ENCODE measurements at regions not wholly inside any gene's neighbourhood (a gene's known extent, or its start where the extent isn't known, plus 50 kb on each side); places are given as distances from the start of the nearest gene placed in this dataset.

DNA sequence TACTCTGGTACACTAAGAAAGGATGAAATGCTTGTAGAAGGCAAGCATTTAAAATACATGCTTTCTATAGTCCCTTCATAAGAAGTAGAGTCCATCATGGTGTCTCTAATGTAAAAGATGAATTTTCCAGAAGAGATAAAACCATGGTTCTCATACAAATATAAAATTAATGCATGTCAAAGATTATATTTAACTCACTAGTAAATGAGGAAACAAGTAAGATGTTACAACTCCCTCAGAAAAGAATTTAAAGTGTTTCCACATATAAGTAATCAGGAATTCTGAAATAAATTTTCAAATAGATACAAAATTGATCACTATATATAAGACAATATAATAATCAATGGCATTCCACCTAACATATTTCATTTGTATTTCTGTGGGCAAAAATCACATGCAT, 570.3 kb upstream of the CCDC54 start:
- TF ChIP-seq, protein P1, sequence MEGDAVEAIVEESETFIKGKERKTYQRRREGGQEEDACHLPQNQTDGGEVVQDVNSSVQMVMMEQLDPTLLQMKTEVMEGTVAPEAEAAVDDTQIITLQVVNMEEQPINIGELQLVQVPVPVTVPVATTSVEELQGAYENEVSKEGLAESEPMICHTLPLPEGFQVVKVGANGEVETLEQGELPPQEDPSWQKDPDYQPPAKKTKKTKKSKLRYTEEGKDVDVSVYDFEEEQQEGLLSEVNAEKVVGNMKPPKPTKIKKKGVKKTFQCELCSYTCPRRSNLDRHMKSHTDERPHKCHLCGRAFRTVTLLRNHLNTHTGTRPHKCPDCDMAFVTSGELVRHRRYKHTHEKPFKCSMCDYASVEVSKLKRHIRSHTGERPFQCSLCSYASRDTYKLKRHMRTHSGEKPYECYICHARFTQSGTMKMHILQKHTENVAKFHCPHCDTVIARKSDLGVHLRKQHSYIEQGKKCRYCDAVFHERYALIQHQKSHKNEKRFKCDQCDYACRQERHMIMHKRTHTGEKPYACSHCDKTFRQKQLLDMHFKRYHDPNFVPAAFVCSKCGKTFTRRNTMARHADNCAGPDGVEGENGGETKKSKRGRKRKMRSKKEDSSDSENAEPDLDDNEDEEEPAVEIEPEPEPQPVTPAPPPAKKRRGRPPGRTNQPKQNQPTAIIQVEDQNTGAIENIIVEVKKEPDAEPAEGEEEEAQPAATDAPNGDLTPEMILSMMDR (IDR thresholded peaks at IDR 0.05; ENCODE audit: borderline replicate concordance, insufficient read depth, low read depth, low read length): no peak
- H3K4me3 ChIP-seq (ENCODE audit: low read depth, low read length): no peak overlapping the region

- TF ChIP-seq, protein P1 (IDR thresholded peaks at IDR 0.05; ENCODE audit: borderline replicate concordance, insufficient read depth, low read depth, low read length): no peak
These were observed 568.2 kb upstream of the CCDC54 start for GRCh38 chr3:106809041-106809440.

DNA sequence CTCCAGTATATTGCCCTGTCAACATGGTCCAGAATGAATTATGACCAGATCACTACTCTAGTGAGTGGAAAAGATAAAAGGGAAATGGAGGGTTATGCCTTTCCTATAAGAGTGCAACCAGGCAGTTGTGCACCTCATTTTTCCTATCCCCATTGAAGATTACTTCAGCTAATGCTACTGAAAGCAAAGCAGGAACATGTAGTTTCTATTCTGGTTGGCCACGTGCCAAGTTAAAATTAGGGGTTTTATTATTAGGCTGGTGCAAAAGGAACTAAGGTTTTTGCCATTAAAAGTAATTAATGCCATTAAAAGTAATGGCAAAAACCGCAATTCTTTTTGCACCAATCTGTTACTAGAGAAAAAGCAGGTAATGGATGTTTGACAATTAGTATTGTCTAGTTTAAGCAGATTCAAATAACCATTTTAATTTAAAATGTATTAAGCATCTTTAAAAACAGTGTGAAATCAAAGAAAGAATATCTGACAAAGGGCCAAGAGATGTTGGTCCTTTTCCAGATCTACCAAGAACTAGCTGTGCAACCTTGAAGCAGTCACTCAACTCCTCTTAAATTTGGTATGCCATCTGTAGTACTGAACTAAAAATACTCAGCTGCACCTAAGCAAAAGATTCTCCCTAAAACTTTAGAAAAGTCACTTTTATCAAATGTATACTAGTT, 567.5 kb upstream of the CCDC54 start:
- no peak overlapping the region for H3K4me3 ChIP-seq (ENCODE audit: low read depth, low read length)
- TF ChIP-seq, protein P1 (IDR thresholded peaks at IDR 0.05; ENCODE audit: borderline replicate concordance, insufficient read depth, low read depth, low read length): no peak

More at GRCh38 chr3:106809041-106809440, 568.2 kb upstream of the CCDC54 start:
- no peak overlapping the region for H3K4me3 ChIP-seq (ENCODE audit: low read depth, low read length)

DNA sequence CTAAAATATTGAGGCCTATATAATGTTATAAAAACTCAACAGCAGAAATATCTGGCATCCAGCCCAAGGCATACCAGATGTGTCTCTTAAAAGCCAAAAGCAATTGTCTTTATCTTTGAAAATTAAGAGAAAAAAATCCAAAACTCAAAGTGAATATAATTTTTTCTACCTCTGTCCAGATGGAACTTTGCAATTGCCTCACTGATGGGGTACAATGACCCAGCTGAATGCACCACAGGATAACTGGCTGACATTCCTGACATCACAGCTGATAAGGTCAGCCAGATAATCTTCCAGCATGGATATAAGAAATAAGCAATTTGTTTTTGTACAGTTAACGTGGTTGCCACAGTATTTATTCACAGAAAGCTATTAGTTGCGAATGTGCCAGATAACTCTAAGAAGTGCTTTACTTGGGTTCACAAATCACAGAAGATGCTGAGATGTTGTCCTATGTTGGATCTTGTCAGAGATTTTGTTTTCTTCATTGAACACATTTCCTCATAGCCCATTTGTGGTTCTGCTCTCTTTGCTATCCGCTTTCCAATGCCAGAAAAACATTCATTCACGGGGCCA, 566.9 kb upstream of the CCDC54 start:
- TF ChIP-seq, protein P1 (IDR thresholded peaks at IDR 0.05; ENCODE audit: borderline replicate concordance, insufficient read depth, low read depth, low read length): no peak
- no peak overlapping the region for H3K4me3 ChIP-seq (ENCODE audit: low read depth, low read length)

DNA sequence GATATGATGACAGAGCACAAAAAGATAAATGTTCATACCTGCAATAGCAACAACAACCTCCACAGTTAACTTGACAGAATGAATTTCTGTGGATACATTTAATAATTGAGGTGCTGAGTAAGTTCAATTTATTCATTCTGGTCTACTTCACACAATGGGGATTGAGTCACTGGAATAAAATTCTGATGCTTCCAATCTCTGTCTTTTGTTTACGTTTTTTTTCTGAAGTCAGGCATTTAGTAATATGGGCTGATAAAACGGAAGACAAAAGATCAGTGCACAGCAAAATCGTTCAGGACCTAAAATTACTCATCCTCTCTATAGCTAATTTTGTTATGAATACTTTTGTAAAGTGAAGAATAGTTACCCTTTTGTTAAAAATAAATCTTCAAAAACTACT, 565.9 kb upstream of the CCDC54 start:
- TF ChIP-seq, protein P1 (IDR thresholded peaks at IDR 0.05; ENCODE audit: borderline replicate concordance, insufficient read depth, low read depth, low read length): no peak
- H3K4me3 ChIP-seq (ENCODE audit: low read depth, low read length): no peak overlapping the region

- TF ChIP-seq, protein P1 (IDR thresholded peaks at IDR 0.05; ENCODE audit: borderline replicate concordance, insufficient read depth, low read depth, low read length): no peak
- no peak overlapping the region for H3K4me3 ChIP-seq (ENCODE audit: low read depth, low read length)
These were observed 563.5 kb upstream of the CCDC54 start for GRCh38 chr3:106813742-106814141.

DNA sequence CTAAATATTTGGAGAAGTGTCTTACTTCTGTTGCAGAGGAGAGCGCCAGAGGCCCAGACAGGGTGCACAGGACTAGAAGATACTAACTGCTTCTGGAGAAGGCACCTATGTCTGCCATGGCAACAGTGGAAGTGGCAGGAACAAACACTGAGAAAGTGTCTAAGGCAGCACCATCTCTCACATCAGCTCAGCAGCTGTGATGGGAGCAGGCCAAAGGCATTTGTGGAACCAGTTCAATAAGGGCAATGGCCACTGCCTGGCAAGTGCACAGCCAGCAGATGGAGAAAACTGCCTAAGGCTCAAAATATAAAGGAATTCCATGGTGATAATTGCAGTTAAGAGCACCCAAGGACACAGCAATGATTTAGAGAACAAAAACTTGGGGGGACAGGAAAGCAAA, 563.0 kb upstream of the CCDC54 start:
- TF ChIP-seq, protein P1 (IDR thresholded peaks at IDR 0.05; ENCODE audit: borderline replicate concordance, insufficient read depth, low read depth, low read length): no peak
- H3K4me3 ChIP-seq (ENCODE audit: low read depth, low read length): no peak overlapping the region
